Sciatic nerve (tissue), 2 donors: ENCODE measurements at regions not wholly inside any gene's neighbourhood (a gene's known extent, or its start where the extent isn't known, plus 50 kb on each side); places are given as distances from the start of the nearest gene placed in this dataset.
"Not testable (repeated sequence)": the region's sequence is repeated elsewhere in the genome, so short reads cannot be mapped to it uniquely, and the experiment has no call there.

Source experiments
- ATAC-seq: fragments of 200-7000 bp; cut with Tn5 transposase; one replicate; pipeline ENCODE4 v1.9.1; 2020; ENCODE audit warnings: mild to moderate bottlenecking, moderate library complexity
- DNase-seq: peaks from one replicate; pipeline ENCODE4 v3.0.0-alpha.2; 2020; ENCODE audit warnings: low spot score
- intact Hi-C: fragments of 100-400 bp; cut with DNase I; formaldehyde crosslinking; loops from one replicate; pipeline ENCODE4 v1.14.2; 2022
- donor health status: DM: no; HTN: no; CAD: no.
- donor health status: DM: no; HTN: no; CAD: no.

GRCh38 chr3:137514853-137515252 lies 249.3 kb upstream of the SOX14 start:
- DNase-seq (no peak), ATAC-seq (no peak)
- intact Hi-C loops = no loop called here

GRCh38 chr3:137519602-137520001 lies 244.5 kb upstream of the SOX14 start:
- ATAC-seq = no peak
- DNase-seq = no peak
- intact Hi-C loops = no loop called here

DNA sequence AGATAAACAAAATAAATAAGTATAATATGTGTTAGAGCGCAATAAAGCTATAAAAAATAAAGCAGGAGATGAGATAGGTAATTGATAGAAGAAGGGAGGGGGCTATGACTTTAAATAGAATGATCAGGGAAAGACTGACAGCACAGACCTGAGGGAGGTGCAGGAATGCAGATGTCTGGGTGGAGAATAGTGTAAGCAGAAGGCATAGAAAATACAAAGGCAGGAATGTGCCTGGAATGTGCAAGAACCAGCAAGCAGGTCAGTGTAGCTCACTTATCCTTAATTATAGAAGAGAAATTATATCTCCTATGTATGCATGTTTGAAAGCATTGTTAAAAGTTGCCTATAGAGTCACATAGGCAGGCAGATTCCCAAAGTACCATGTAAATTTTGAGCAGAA lies 239.4 kb upstream of the SOX14 start:
- intact Hi-C loops = no loop called here
- ATAC-seq = no peak
- no peak for DNase-seq

DNA sequence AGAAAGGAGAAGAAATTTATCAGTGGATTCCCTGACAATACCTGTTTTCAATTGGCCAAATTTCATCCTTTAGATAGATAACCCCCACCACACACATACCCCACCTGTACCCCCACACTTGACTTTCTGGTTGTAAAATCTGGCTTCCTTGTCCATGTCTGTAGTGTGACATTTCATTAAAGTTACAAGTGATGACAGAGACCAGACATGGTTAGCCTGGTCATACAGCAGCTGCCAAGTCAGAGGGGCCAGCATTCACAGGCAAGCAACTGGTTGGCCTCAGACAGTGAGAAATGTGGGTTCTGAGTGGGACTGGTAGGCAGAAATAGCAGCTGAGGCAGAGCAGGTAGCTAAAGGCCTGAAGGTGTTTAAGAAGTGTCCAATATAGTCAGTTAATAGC lies 238.6 kb upstream of the SOX14 start:
- no peak for ATAC-seq
- intact Hi-C loops = no loop called here
- DNase-seq = no peak

DNA sequence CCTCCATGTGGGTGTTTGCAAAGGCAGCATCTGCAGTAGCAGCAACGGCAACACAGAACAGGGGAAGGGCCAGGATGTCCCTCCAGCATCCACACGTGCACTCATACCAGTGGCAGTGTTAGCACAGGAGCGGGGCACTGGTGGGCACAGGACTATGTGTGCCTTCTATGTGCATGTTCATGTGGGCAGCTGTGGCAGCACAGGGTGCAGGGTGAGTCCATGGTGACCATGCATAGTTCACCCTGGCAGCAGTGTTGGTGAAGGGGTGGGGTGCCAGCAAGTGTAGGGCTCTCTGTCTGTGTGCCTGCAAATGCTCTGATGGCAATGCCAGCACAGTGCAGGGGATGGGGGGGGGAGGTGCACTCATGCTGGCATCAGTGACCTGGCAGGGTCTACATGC lies 222.1 kb upstream of the SOX14 start:
- intact Hi-C loops = no loop called here
- DNase-seq = no peak
- no peak for ATAC-seq

GRCh38 chr3:137554242-137554641 lies 209.9 kb upstream of the SOX14 start:
- ATAC-seq (no peak), DNase-seq (no peak)
- intact Hi-C loops = no loop called here

GRCh38 chr3:137568880-137569279 lies 195.2 kb upstream of the SOX14 start:
- ATAC-seq (no peak), DNase-seq (no peak)
- intact Hi-C loops = no loop called here

- no peak for DNase-seq
- intact Hi-C loops = no loop called here
- no peak for ATAC-seq
Measured at GRCh38 chr3:137572931-137573330, 191.2 kb upstream of the SOX14 start.

DNA sequence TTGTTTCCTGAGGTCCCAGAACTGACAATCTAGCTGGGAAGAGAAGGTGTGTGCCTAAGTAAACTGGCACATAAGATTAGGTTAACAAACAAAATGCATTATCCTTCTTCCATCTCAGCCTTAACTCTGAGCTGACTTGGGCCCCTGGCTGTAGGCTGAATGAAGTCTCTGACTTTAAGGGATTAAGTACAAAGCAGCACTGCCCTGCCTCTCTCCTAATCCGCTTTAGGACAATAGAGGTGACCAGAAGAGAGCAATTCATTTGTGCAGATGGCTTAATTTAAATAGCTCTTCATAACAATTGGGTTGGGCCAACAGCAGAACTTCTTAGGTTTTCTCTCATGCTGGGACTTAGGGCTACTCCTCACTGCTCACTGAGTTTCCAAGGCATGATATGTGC lies 181.6 kb upstream of the SOX14 start:
- ATAC-seq = no peak
- intact Hi-C loops = no loop called here
- no peak for DNase-seq

DNA sequence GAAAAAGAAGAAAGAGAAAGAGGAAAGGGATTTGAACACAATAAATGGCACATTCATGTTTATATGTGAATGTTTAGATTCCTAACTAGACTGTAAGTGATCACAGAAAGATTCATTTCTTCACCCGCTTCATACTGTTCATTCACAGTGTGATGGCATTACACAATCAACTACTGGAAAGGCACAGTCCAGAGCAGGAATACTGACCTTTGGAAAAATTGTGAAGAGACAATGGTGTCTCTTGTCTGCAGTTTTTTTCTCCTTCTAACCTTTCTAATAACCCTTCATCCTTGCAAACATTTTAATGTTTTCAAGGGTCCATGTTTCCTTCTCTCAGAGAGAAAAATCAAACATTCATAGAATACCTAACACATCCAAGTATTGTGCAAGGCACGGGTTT lies 180.9 kb upstream of the SOX14 start:
- DNase-seq = no peak
- intact Hi-C loops = no loop called here
- ATAC-seq = no peak

GRCh38 chr3:137588871-137589270 lies 175.2 kb upstream of the SOX14 start:
- ATAC-seq = no peak
- intact Hi-C loops = no loop called here
- no peak for DNase-seq

GRCh38 chr3:137595415-137595814 lies 168.7 kb upstream of the SOX14 start:
- intact Hi-C loops, DNase-seq, ATAC-seq: not testable (repeated sequence)

DNA sequence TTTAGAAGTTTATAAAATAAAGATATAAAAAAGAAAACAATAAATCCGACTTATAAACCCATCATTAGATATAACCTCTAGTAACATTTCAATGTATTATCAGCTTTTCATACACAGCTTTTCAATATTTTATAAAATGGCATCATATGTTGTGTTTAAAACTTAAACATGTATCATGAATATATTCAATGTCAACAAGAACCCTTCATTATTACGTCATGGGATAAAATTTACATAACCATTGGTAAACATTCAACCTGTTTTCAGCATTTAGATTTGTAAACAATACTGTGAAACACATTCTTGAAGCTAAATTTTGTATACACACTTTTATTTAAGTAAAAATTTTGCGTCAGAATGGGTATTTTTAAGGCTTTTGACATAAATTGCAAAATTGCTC lies 153.4 kb upstream of the SOX14 start:
- DNase-seq = no peak
- intact Hi-C loops = no loop called here

GRCh38 chr3:137612291-137612690 lies 151.8 kb upstream of the SOX14 start:
- DNase-seq (no peak), ATAC-seq (no peak)
- intact Hi-C loops = no loop called here

More for the DNA sequence above, 153.4 kb upstream of the SOX14 start:
- no peak for ATAC-seq

DNA sequence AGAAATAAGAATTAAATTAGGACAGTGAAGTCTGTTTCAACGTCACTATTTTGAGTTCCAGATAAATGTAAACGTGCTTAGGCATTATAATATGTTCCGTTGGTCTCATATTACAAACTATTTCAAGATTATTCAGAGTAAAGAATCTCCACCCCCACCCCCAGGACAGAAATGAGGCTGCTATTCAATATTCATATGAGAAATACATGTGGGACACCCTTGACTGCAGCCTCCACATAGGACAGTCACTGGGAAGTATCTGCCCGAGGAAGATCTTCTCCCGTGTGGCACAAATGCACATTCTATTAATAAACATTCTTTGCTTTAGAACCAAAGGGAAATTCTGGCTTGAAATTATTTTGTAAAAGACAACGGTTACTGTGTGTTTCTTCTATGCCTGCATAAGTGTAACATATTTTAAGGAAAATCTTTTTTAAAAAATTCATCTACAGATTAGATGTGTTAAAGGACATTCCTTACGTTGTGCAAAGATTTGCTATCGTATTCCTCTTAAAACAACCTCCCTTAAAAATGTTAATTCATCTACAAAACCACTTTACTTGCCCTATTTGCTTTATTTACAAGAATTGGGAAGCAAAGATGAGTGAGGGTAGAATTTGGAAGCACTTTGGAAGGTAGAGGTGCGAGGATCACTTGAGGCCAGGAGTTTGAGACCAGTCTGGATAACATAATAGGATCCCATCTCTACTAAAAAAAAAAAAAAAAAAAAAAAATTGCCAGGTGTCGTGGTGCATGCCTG lies 148.3 kb upstream of the SOX14 start:
- DNase-seq (no peak), ATAC-seq (no peak)
- intact Hi-C loops = no loop called here

GRCh38 chr3:137641879-137642704 lies 122.0 kb upstream of the SOX14 start:
- DNase-seq (no peak), ATAC-seq (no peak)
- intact Hi-C loops = no loop called here

- intact Hi-C loops = no loop called here
- ATAC-seq (no peak), DNase-seq (no peak)
Measured at GRCh38 chr3:137642831-137643230, 121.3 kb upstream of the SOX14 start.

- no peak for DNase-seq
- intact Hi-C loops = no loop called here
- no peak for ATAC-seq
Measured at GRCh38 chr3:137647179-137647578, 116.9 kb upstream of the SOX14 start.

DNA sequence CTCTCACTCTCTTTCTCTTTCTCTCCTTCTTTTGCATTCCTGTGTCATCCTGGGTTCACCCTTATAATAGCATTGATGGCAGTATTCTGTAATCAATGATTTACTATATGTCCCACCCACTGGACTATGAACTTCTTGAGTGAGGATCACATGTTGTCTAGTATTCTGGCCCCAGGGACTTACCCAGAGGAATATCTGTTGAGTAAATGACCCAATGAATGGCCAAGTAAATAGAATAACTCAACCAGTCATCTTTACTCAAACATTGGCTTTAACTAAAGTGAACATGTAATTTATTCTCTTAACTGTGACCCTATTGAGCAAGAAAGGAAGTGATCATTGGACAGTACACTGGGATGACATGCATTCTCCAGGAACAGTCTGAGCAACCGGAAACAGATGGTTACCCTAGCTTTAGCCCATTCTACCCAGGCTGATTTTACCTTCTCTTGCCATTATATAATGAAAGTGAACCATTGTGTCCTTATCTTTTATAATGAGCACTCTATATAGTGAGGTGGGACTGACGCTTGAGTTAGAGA lies 94.5 kb upstream of the SOX14 start:
- DNase-seq (no peak), ATAC-seq (no peak)
- intact Hi-C loops = no loop called here

DNA sequence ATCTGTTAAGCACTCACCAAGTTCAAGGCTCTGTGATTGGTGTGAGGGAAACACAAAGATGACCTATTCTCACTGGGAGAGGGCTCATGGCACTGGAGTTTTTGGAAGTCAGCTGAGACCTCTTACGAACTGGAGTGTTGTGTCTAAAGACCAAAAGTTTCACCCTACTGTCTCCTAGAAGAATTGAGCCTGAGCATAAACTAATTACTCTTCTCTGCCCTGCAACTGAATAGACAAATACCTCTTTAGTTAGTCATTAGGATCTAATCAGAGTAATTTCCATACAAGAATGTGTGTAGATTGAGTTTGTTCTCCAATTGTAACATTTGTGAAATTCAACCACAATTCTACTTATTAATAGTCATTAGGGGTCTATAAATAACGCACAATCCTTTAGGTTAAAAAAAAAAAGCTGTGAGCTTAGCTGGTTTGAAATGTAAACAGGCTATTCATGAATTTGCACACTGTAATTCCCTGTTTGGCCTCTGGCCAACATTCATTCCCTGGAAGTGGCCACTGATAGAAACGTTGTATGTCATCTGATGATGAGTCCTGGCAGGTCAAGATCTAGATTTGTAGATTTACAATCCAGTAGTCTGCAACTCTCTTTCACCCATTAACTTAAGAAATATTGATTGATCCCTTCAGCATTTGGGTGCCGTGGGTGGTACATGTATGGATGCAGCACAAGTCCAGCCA lies 76.8 kb upstream of the SOX14 start:
- intact Hi-C loops = no loop called here
- ATAC-seq = no peak
- no peak for DNase-seq
